HG03520 (cell line): ENCODE measurements at regions not wholly inside any gene's neighbourhood (a gene's known extent, or its start where the extent isn't known, plus 50 kb on each side); places are given as distances from the start of the nearest gene placed in this dataset.
"Not testable (repeated sequence)": the region's sequence is repeated elsewhere in the genome, so short reads cannot be mapped to it uniquely, and the experiment has no call there.

Experiments
- ATAC-seq: cut with Tn5 transposase; IDR thresholded peaks from one replicate; pipeline ENCODE4 v1.9.1; 2021; ENCODE audit warnings: mild to moderate bottlenecking, moderate library complexity; ENCODE audit not compliant: unreplicated experiment

DNA sequence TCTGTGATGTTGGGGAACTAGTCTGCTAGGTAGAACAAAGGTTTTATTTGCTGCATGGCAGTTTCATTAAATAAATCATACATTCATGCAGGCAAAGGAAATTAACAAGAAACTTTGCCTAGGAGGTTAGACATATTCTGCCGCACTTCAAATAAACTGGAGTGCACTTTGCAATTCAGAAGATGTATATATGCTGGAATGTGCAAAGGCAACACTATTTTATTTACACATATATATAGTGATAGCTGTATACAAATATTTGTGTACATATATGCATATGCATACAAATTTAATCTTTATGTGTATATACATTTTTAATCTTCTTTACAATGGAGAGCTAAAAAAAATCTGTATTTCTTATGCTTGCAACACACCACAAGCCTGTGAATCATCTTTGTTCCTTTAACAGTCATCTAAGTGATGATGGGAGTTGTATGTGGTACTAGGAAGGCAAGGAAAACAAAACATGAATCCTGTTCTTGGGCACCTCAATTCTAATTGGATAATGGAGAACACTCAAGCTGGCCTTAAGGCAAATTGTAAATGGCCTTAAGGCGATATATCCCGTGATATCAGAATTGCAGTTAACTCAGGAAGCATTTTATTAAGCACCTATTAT lies 605.8 kb upstream of the CAMK1G start:
- ATAC-seq = no peak

GRCh38 chr1:208979776-208980175 lies 603.7 kb upstream of the CAMK1G start:
- no peak for ATAC-seq

DNA sequence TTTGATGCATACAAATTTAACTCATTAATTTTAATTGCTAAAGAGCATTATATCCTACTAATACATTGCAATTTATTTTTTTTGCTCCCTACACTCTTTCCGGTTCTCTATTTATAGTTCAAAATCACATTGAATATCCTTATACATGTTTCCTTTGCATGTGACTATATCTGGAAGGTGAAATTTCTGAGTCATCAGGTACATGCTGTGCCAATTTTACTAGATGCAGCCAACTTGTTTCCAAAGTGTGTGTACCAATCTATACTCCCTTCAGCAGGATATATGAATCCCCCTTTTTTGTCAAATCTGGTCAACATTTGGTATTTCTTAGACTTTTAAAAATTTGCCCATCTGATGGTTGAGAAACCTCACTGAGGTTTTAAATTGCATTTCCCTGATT lies 602.9 kb upstream of the CAMK1G start:
- no peak for ATAC-seq

GRCh38 chr1:208985231-208985630 lies 598.3 kb upstream of the CAMK1G start:
- ATAC-seq = no peak

GRCh38 chr1:208988811-208989222 lies 594.7 kb upstream of the CAMK1G start:
- ATAC-seq = peak; percentile 95

DNA sequence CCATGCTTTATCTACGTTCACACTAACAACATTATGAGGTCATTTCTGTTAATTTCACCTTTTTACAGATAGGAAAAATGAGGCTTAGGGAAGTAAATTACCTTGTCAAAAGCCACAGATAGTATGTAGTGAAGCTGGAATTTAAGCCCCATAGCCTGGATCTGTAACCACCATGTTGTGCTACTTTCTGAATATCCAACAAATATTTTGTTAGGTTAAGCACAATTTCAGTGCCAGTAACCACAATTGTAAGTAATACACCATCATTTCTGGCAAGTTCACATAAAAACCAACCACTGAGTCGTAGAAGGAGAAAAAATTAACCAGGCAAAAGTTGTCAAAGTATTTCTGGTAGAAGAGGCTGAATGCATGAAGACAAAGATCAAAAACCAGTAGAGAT lies 593.1 kb upstream of the CAMK1G start:
- no peak for ATAC-seq

- ATAC-seq = not testable (repeated sequence)
These were observed 586.5 kb upstream of the CAMK1G start for GRCh38 chr1:208997053-208997452.

DNA sequence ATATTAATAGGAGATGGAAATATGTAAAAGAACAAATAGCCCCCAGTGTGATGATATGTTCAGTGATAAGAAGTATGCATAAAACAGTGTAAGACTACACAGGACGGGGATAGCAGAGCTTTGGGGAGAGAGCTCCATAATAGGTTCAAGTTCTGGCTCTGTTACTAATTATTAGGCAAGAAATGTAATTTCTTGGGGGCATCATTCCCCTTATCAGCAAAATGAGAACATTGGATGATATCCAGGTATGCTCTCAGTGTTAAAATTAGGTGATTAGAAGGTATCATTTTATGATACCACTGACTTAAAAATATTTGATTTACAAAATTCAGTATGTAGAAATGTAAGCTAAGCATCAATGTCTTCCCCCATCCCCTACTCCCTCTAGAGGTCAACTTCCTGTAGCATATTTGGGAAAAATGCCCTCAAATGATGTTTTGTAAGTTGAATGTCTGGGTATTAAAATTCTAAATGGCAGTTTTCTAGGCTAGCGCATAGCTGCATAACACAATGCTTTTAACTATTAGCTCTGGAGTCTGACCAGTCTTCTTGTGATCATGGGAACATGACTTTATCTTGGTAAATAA lies 585.7 kb upstream of the CAMK1G start:
- ATAC-seq = no peak

DNA sequence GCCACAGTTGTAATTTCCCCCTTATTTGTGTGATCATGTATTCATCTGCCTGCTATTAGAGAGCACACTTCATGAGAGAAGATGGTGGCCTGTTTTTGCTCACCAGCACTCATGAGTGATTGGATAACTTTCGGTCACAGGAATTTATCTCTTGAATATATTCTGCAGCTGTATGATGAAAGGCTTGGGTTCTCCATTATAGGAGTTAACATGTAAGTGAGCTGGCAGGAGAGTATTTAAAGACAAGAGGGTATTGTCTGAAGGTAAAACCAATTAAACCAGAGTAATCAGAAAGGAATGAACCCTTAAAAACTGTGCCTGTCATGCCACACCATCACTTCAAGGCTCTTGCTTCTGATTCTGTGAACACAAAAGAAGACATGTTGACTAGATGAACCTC lies 574.9 kb upstream of the CAMK1G start:
- ATAC-seq = no peak

- ATAC-seq = no peak
These were observed 572.9 kb upstream of the CAMK1G start for GRCh38 chr1:209010475-209011230.

DNA sequence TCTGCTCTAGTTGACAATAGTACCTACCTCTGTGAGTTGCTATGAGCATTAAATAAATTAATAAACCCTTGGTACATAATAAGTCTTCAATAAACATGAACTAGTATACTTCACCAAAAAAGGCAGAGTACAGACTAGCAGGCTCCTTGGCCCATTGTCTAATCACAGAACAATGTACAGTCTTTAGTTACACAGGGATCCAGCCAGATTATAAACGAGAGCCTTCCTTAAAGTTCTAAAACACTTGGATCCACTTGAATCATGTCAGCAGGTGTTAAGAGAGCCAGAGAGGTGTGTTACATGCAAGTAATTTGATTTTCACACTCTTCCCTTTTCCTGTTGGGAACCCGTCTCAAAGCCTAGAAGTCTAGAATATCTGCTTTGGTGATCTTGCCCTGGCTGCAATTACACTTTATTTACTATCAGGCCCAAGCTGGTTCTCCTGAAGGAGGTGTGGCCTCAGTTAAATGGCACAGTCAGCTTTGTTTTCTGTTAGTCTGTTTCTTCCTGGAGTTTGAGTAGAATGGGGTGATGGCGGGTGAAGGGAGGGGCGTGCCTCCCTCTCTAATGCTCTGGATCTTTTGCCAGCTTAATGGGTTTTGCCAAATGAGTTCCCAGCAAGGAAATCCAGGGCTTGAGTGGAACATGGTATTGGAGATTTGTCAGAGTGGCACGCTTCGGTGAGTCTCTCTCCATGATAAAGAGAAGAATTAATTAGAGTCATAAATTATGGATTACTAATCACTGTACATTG lies 570.9 kb upstream of the CAMK1G start:
- ATAC-seq = no peak

GRCh38 chr1:209015092-209015491 lies 568.4 kb upstream of the CAMK1G start:
- no peak for ATAC-seq

DNA sequence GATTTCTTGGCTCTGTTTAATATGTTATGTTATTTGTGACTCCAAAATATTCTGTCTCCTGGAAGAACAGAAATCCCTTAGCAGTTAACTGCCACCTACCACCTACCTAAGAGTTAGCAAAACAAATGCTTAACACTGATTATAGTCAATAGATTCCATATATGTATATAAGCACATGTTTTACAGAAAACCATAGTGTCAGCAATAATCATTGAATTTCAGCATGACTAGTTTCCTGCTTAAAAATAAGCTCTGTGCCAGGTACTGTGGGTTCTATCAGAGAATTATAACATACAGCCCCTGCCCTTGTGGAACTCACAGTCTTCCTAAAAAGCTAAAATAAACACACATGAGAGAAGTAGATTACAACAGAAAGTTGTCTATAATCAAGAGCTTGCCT lies 561.9 kb upstream of the CAMK1G start:
- no peak for ATAC-seq

DNA sequence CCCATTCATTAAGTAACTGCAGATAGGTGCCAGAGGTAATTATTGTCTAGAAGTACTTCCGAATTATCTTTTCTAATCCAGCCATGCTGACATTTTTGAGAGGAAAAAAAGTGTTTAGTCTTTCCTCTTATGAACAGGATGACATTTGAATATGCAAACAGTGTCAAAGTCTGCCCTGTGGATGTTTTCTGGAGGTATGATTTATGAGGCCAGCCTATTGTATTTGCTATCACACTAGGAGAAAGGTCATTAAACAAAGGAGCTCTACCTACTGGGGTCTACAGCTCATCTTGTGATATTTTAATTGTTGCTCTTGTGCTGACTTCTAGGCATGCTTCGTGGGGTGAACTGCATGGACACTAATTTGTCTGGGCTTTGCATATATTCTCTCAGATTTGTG lies 559.7 kb upstream of the CAMK1G start:
- ATAC-seq = no peak

DNA sequence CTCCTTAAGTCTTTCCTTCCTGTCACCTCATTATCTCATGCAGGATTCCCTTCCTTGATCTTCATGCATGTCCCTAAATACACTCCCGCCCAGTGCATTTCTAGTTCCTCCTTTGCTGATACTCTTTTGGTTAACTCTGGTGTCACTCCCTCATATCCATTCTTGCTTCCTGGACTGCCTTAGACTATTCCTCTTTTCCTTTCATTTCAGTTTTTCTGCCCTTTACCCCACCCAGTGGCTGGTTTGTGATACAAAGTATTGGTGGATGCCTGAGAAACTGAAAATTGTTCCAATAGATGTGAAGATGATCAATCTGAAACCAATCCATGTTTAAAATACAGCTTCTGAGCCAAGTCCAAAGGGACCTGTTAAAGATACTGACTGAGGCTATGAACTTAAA lies 553.8 kb upstream of the CAMK1G start:
- no peak for ATAC-seq

DNA sequence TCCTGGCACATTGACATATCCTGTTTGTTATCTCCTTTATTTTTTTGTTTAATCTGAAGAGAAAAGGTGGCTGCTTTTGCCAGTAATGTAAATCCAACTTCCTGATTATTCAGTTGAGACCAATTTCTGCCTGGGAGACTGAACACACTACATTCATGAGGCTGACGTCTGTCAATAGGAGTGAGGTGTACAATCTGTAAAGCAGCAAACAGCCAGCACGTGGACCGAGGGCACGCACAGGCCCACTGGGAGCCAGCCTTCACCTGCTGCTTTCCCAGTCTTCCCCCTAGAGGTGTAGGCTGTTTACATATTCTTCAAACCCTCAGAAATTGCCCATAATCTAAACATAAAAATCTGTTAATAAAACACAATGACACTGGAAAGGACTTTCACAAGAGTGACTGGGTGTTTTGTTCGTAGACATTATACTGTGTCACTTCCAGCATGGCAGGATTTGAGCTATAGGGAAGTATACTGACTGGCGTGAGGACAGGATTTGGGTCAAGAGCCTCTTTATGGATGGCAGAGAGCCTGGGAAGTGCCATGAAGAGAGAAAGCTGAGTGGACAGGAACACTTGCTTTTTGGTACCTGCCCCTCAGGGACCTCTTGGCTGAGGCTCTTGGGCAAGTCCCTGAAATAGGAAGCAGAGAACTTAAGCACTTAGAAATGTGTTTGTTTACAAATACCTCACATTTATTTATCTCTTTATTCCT lies 552.9 kb upstream of the CAMK1G start:
- ATAC-seq = no peak

DNA sequence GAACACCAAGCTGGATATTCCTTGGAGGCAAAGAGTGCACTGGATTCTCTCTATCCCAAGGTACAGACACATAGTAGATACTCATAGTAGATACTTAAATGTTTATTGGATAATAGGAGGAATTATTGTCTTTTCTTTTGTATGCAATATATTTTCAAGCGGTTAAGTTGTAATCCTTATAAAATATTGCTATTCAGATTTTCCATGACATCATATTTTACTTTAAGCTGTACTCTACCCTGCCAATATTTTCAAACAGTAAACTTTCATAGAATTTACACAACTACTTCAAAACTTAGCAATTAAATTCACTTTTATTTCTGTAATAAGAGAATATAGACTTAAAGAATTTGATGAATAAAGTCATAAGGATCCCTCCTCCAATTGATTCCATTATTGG lies 546.5 kb upstream of the CAMK1G start:
- no peak for ATAC-seq

GRCh38 chr1:209038316-209038715 lies 545.2 kb upstream of the CAMK1G start:
- no peak for ATAC-seq

GRCh38 chr1:209038735-209039134 lies 544.8 kb upstream of the CAMK1G start:
- ATAC-seq = no peak

GRCh38 chr1:209040351-209040750 lies 543.2 kb upstream of the CAMK1G start:
- no peak for ATAC-seq

GRCh38 chr1:209041927-209042326 lies 541.6 kb upstream of the CAMK1G start:
- ATAC-seq = no peak
